GM23338 (cell line): ENCODE measurements at regions not wholly inside any gene's neighbourhood (a gene's known extent, or its start where the extent isn't known, plus 50 kb on each side); places are given as distances from the start of the nearest gene placed in this dataset.

Experiments
- ATAC-seq: fragments of 200-7000 bp; cut with Tn5 transposase; 3 replicates; pipeline ENCODE4 v1.9.1; 2020
- DNase-seq: peaks from one replicate; pipeline ENCODE4 v3.0.0-alpha.2; 2015; ENCODE audit warnings: low spot score
- H2AFZ ChIP-seq: fragments of 200-600 bp; sonication (generic); 2 replicates; pipeline ENCODE4 v1.8.0; 2016; ENCODE audit warnings: antibody characterized with exemption, mild to moderate bottlenecking, moderate library complexity
- H3F3A ChIP-seq: fragments of 200-600 bp; sonication (generic); replicated peaks from 2 replicates; pipeline ENCODE4 v1.8.0; 2017; ENCODE audit warnings: antibody characterized with exemption, mixed run types, low read depth
- H3K27ac ChIP-seq: fragments of 200-600 bp; sonication (generic); 2 replicates; pipeline ENCODE4 v1.6.1; 2016; ENCODE audit warnings: low read depth
- H3K27me3 ChIP-seq: fragments of 200-600 bp; sonication (generic); 2 replicates; pipeline ENCODE4 v1.8.0; 2016; ENCODE audit warnings: mild to moderate bottlenecking, mixed run types, moderate library complexity; ENCODE audit not compliant: insufficient read depth
- H3K36me3 ChIP-seq: fragments of 200-600 bp; sonication (generic); 2 replicates; pipeline ENCODE4 v1.8.0; 2016; ENCODE audit warnings: mild to moderate bottlenecking; ENCODE audit not compliant: insufficient read depth
- H3K4me1 ChIP-seq: fragments of 200-600 bp; sonication (generic); 2 replicates; pipeline ENCODE4 v1.8.0; 2016; ENCODE audit warnings: mild to moderate bottlenecking, moderate library complexity; ENCODE audit not compliant: insufficient read depth
- H3K4me2 ChIP-seq: fragments of 200-600 bp; sonication (generic); 2 replicates; pipeline ENCODE4 v1.7.1; 2017; ENCODE audit warnings: mixed run types
- H3K4me3 ChIP-seq: fragments of 200-600 bp; sonication (generic); 2 replicates; pipeline ENCODE4 v1.6.1; 2016; ENCODE audit warnings: mixed run types
- H3K79me2 ChIP-seq: fragments of 200-600 bp; sonication (generic); replicated peaks from 2 replicates; pipeline ENCODE4 v1.8.0; 2017; ENCODE audit warnings: mild to moderate bottlenecking; ENCODE audit not compliant: insufficient read depth
- H3K9me2 ChIP-seq: fragments of 200-600 bp; sonication (generic); 2 replicates; pipeline ENCODE4 v1.8.0; 2017; ENCODE audit not compliant: insufficient read depth
- H4K20me1 ChIP-seq: fragments of 200-600 bp; sonication (generic); replicated peaks from 2 replicates; pipeline ENCODE4 v1.8.0; 2017; ENCODE audit warnings: mild to moderate bottlenecking; ENCODE audit not compliant: insufficient read depth
- H3K27ac Mint-ChIP-seq: 2 replicates; pipeline ENCODE4 v1.8.0; 2020; ENCODE audit warnings: inconsistent platforms, mild to moderate bottlenecking, moderate library complexity, mixed read lengths
- H3K27me3 Mint-ChIP-seq: 3 replicates; pipeline ENCODE4 v1.8.0; 2022; ENCODE audit warnings: low read depth, mild to moderate bottlenecking, moderate library complexity, mixed read lengths, inconsistent platforms; ENCODE audit not compliant: insufficient read depth, poor library complexity
- H3K36me3 Mint-ChIP-seq: 3 replicates; pipeline ENCODE4 v1.8.0; 2021; ENCODE audit warnings: low read depth, mild to moderate bottlenecking, inconsistent platforms, moderate library complexity, mixed read lengths
- H3K4me1 Mint-ChIP-seq: 3 replicates; pipeline ENCODE4 v1.8.0; 2020; ENCODE audit warnings: mild to moderate bottlenecking, inconsistent platforms, mixed read lengths
- H3K4me3 Mint-ChIP-seq: 3 replicates; pipeline ENCODE4 v1.8.0; 2021; ENCODE audit warnings: moderate library complexity, mild to moderate bottlenecking, inconsistent platforms, mixed read lengths
- H3K9me3 Mint-ChIP-seq: 3 replicates; pipeline ENCODE4 v1.8.0; 2020; ENCODE audit warnings: moderate library complexity, mild to moderate bottlenecking, inconsistent platforms, mixed read lengths
- CREB1 ChIP-seq: fragments of 250-450 bp; sonication (Bioruptor Pico); IDR thresholded peaks from 2 replicates; pipeline ENCODE4 v1.5.0; 2020; ENCODE audit warnings: low read depth, mild to moderate bottlenecking, moderate library complexity
- ETS1 ChIP-seq: IDR thresholded peaks from 2 replicates; pipeline ENCODE4 v1.6.1; 2016; ENCODE audit warnings: antibody characterized with exemption
- EZH2 ChIP-seq: fragments of 200-600 bp; sonication (generic); IDR thresholded peaks from one replicate; pipeline ENCODE4 v1.8.0; 2017; ENCODE audit warnings: antibody characterized with exemption, mild to moderate bottlenecking, low read depth; ENCODE audit not compliant: unreplicated experiment
- EZH2phosphoT487 ChIP-seq: fragments of 200-600 bp; sonication (generic); IDR thresholded peaks from one replicate; pipeline ENCODE4 v1.8.1; 2018; ENCODE audit warnings: antibody characterized with exemption; ENCODE audit not compliant: unreplicated experiment
- JUNB ChIP-seq: IDR thresholded peaks from one replicate; pipeline ENCODE4 v1.6.1; 2016; ENCODE audit warnings: antibody characterized with exemption; ENCODE audit not compliant: unreplicated experiment
- NANOG ChIP-seq: IDR thresholded peaks from 2 replicates; pipeline ENCODE4 v1.6.1; 2016; ENCODE audit warnings: antibody characterized with exemption, borderline replicate concordance
- POLR2AphosphoS5 ChIP-seq: IDR thresholded peaks from 2 replicates; pipeline ENCODE4 v1.6.1; 2016; ENCODE audit warnings: antibody characterized with exemption, low read depth
- REST ChIP-seq: IDR thresholded peaks from one replicate; pipeline ENCODE4 v1.6.1; 2018; ENCODE audit warnings: antibody characterized with exemption; ENCODE audit not compliant: unreplicated experiment
- STAT1 ChIP-seq: IDR thresholded peaks from one replicate; pipeline ENCODE4 v1.6.1; 2016; ENCODE audit warnings: antibody characterized with exemption; ENCODE audit not compliant: unreplicated experiment
- ZNF114 ChIP-seq: fragments of 250-450 bp; sonication (Bioruptor Pico); IDR thresholded peaks from 2 replicates; pipeline ENCODE4 v1.5.0; 2020; ENCODE audit warnings: mild to moderate bottlenecking, moderate library complexity
- ZNF331 ChIP-seq: fragments of 250-450 bp; sonication (Bioruptor Pico); IDR thresholded peaks from 2 replicates; pipeline ENCODE4 v1.5.0; 2020; ENCODE audit warnings: low read depth, mild to moderate bottlenecking, moderate library complexity
- ZNF462 ChIP-seq: fragments of 250-450 bp; sonication (Bioruptor Pico); IDR thresholded peaks from 2 replicates; pipeline ENCODE4 v1.5.0; 2020; ENCODE audit warnings: mild to moderate bottlenecking, moderate library complexity
- TF ChIP-seq, protein P1 (sequence below), 2 experiments: fragments of 200-600 bp in 1 of 2; sonication (generic) in 1 of 2; conservative IDR thresholded peaks; 2 replicates each; pipeline versions ENCODE4 v1.5.1 to v1.6.1; 2016 to 2017; ENCODE audit warnings: antibody characterized with exemption in 2 of 2, low read depth in 2 of 2, mild to moderate bottlenecking in 2 of 2, moderate library complexity in 1 of 2

- H3K36me3 ChIP-seq = no peaks in the 10 kb centered on the region
- Mint-ChIP-seq H3K27me3 (peaks cover 4% of the 10 kb centered on the region), H3K9me3 (peaks cover 54% of the 10 kb centered on the region), H3K27ac (no peak overlapping the region), H3K4me3 (no peak overlapping the region), H3K4me1 (no peaks in the 10 kb centered on the region), H3K36me3 (peaks cover 18% of the 10 kb centered on the region)
- no peaks in the 10 kb centered on the region for H3K4me1 ChIP-seq
- no peaks in the 10 kb centered on the region for H3K79me2 ChIP-seq
- H3K9me2 ChIP-seq = no peaks in the 10 kb centered on the region
- ATAC-seq = no peak
- no peak for DNase-seq
- H3K27ac ChIP-seq = no peak overlapping the region
- TF ChIP-seq CREB1 (CRISPR knock-in tag) (no peak), JUNB (no peak), NANOG (no peak), ETS1 (no peak), ZNF331 (CRISPR knock-in tag) (no peak), EZH2 (no peak), ZNF114 (CRISPR knock-in tag) (no peak), EZH2phosphoT487 (no peak), ZNF462 (no peak), STAT1 (no peak), POLR2AphosphoS5 (no peak), REST (no peak)
- TF ChIP-seq, protein P1, sequence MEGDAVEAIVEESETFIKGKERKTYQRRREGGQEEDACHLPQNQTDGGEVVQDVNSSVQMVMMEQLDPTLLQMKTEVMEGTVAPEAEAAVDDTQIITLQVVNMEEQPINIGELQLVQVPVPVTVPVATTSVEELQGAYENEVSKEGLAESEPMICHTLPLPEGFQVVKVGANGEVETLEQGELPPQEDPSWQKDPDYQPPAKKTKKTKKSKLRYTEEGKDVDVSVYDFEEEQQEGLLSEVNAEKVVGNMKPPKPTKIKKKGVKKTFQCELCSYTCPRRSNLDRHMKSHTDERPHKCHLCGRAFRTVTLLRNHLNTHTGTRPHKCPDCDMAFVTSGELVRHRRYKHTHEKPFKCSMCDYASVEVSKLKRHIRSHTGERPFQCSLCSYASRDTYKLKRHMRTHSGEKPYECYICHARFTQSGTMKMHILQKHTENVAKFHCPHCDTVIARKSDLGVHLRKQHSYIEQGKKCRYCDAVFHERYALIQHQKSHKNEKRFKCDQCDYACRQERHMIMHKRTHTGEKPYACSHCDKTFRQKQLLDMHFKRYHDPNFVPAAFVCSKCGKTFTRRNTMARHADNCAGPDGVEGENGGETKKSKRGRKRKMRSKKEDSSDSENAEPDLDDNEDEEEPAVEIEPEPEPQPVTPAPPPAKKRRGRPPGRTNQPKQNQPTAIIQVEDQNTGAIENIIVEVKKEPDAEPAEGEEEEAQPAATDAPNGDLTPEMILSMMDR (conservative IDR thresholded peaks at IDR 0.05; ENCODE audit: low read depth in 2 of 2) = no peak
- H3F3A ChIP-seq = no peaks in the 10 kb centered on the region
- no peak overlapping the region for H3K4me3 ChIP-seq
- H4K20me1 ChIP-seq = no peaks in the 10 kb centered on the region
- no peak overlapping the region for H2AFZ ChIP-seq
- H3K4me2 ChIP-seq = no peak overlapping the region
- no peaks in the 10 kb centered on the region for H3K27me3 ChIP-seq
Measured at GRCh38 chr4:183383606-183384005, 60.8 kb upstream of the CDKN2AIP start.
